ENCODE measurements at regions not wholly inside any gene's neighbourhood (a gene's known extent, or its start where the extent isn't known, plus 50 kb on each side); places are given as distances from the start of the nearest gene placed in this dataset.

DNA sequence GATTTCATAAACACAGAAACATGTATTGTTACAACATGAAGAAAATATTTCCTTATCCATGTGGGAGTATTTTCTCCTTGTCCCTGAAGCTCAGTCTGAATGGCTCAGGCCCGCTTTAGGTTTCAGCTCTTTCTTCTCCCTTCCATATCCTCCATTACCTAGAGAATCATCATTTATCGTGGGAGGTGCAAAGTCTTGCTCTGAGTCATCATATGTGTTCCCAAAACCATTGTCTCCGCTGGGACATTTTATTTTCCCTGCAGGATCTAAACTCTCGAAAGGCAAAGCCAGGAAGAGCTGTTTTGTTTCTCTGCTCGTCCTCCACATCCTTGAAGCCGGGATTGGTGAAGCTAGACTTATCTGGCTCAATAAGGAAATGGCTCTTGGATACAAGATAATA is 571.2 kb downstream of the EDEM1 start (continued):
- TF ChIP-seq, protein P1, sequence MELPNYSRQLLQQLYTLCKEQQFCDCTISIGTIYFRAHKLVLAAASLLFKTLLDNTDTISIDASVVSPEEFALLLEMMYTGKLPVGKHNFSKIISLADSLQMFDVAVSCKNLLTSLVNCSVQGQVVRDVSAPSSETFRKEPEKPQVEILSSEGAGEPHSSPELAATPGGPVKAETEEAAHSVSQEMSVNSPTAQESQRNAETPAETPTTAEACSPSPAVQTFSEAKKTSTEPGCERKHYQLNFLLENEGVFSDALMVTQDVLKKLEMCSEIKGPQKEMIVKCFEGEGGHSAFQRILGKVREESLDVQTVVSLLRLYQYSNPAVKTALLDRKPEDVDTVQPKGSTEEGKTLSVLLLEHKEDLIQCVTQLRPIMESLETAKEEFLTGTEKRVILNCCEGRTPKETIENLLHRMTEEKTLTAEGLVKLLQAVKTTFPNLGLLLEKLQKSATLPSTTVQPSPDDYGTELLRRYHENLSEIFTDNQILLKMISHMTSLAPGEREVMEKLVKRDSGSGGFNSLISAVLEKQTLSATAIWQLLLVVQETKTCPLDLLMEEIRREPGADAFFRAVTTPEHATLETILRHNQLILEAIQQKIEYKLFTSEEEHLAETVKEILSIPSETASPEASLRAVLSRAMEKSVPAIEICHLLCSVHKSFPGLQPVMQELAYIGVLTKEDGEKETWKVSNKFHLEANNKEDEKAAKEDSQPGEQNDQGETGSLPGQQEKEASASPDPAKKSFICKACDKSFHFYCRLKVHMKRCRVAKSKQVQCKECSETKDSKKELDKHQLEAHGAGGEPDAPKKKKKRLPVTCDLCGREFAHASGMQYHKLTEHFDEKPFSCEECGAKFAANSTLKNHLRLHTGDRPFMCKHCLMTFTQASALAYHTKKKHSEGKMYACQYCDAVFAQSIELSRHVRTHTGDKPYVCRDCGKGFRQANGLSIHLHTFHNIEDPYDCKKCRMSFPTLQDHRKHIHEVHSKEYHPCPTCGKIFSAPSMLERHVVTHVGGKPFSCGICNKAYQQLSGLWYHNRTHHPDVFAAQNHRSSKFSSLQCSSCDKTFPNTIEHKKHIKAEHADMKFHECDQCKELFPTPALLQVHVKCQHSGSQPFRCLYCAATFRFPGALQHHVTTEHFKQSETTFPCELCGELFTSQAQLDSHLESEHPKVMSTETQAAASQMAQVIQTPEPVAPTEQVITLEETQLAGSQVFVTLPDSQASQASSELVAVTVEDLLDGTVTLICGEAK (IDR thresholded peaks at IDR 0.05), result no peak
- TF ChIP-seq, protein P1 (CRISPR knock-in tag; IDR thresholded peaks at IDR 0.05), result no peak
- no peak for TF ChIP-seq RBM39 (optimal IDR thresholded peaks at IDR 0.05; ENCODE audit: low read depth, low read length)
- TF ChIP-seq NR2C2 (CRISPR knock-in tag; IDR thresholded peaks at IDR 0.05), result no peak
- TF ChIP-seq NR2C2 (tag; IDR thresholded peaks at IDR 0.05), result no peak
- no peak for TF ChIP-seq KAT2B (IDR thresholded peaks at IDR 0.05; ENCODE audit: low read depth, low read length)
- no peak for TF ChIP-seq CC2D1A (IDR thresholded peaks at IDR 0.05)
- TF ChIP-seq, protein P2, sequence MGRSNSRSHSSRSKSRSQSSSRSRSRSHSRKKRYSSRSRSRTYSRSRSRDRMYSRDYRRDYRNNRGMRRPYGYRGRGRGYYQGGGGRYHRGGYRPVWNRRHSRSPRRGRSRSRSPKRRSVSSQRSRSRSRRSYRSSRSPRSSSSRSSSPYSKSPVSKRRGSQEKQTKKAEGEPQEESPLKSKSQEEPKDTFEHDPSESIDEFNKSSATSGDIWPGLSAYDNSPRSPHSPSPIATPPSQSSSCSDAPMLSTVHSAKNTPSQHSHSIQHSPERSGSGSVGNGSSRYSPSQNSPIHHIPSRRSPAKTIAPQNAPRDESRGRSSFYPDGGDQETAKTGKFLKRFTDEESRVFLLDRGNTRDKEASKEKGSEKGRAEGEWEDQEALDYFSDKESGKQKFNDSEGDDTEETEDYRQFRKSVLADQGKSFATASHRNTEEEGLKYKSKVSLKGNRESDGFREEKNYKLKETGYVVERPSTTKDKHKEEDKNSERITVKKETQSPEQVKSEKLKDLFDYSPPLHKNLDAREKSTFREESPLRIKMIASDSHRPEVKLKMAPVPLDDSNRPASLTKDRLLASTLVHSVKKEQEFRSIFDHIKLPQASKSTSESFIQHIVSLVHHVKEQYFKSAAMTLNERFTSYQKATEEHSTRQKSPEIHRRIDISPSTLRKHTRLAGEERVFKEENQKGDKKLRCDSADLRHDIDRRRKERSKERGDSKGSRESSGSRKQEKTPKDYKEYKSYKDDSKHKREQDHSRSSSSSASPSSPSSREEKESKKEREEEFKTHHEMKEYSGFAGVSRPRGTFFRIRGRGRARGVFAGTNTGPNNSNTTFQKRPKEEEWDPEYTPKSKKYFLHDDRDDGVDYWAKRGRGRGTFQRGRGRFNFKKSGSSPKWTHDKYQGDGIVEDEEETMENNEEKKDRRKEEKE (IDR thresholded peaks at IDR 0.05; ENCODE audit: borderline replicate concordance in 1 of 2, control insufficient read depth in 1 of 2, low read depth in 2 of 2, low read length in 1 of 2), result no peak
- TF ChIP-seq PCBP2 (IDR thresholded peaks at IDR 0.05; ENCODE audit: low read depth, low read length, poor library complexity, severe bottlenecking), result no peak
- no peak for TF ChIP-seq CEBPG (CRISPR knock-in tag; IDR thresholded peaks at IDR 0.05)
- TF ChIP-seq CEBPG (tag; conservative IDR thresholded peaks at IDR 0.05 in 1 of 2, IDR thresholded peaks at IDR 0.05 in 1 of 2), result no peak
- TF ChIP-seq ZC3H4 (CRISPR knock-in tag; IDR thresholded peaks at IDR 0.05; ENCODE audit: borderline replicate concordance), result no peak
- TF ChIP-seq, protein P3, sequence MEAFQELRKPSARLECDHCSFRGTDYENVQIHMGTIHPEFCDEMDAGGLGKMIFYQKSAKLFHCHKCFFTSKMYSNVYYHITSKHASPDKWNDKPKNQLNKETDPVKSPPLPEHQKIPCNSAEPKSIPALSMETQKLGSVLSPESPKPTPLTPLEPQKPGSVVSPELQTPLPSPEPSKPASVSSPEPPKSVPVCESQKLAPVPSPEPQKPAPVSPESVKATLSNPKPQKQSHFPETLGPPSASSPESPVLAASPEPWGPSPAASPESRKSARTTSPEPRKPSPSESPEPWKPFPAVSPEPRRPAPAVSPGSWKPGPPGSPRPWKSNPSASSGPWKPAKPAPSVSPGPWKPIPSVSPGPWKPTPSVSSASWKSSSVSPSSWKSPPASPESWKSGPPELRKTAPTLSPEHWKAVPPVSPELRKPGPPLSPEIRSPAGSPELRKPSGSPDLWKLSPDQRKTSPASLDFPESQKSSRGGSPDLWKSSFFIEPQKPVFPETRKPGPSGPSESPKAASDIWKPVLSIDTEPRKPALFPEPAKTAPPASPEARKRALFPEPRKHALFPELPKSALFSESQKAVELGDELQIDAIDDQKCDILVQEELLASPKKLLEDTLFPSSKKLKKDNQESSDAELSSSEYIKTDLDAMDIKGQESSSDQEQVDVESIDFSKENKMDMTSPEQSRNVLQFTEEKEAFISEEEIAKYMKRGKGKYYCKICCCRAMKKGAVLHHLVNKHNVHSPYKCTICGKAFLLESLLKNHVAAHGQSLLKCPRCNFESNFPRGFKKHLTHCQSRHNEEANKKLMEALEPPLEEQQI (IDR thresholded peaks at IDR 0.05), result no peak
- no peak for TF ChIP-seq ATF7 (IDR thresholded peaks at IDR 0.05)
